Esophagus squamous epithelium (tissue), 4 donors: ENCODE measurements at regions not wholly inside any gene's neighbourhood (a gene's known extent, or its start where the extent isn't known, plus 50 kb on each side); places are given as distances from the start of the nearest gene placed in this dataset.

Experiments used
- CTCF ChIP-seq, 6 experiments: fragments of 450-650 bp in 4 of 6; fragments of 200-600 bp in 2 of 6; sonication (generic) in 2 of 6; IDR thresholded peaks; one replicate each; pipeline ENCODE4 v1.5.1; 2016 to 2019; ENCODE audit warnings: antibody characterized with exemption in 6 of 6, mild to moderate bottlenecking in 4 of 6, moderate library complexity in 4 of 6
- POLR2A ChIP-seq, 4 donors: fragments of 450-650 bp; IDR thresholded peaks; one replicate each; pipeline ENCODE4 v1.6.1; 2017; ENCODE audit warnings: antibody characterized with exemption in 4 of 4, mild to moderate bottlenecking in 4 of 4, moderate library complexity in 3 of 4

GRCh38 chr18:45496741-45497140, 118.5 kb upstream of the SLC14A2 start:
- TF ChIP-seq CTCF (IDR thresholded peaks at IDR 0.05): no peak
- no peak for TF ChIP-seq POLR2A (IDR thresholded peaks at IDR 0.05)
